Motor neuron (in vitro differentiated cells): ENCODE measurements at regions not wholly inside any gene's neighbourhood (a gene's known extent, or its start where the extent isn't known, plus 50 kb on each side); places are given as distances from the start of the nearest gene placed in this dataset.
"Not testable (repeated sequence)": the region's sequence is repeated elsewhere in the genome, so short reads cannot be mapped to it uniquely, and the experiment has no call there.

Source experiments
- ATAC-seq, 8 experiments: fragments of 200-7000 bp; cut with Tn5 transposase; replicated peaks in 6 of 8; 2 replicates each; pipeline ENCODE4 v1.8.0; 2021; ENCODE audit warnings: mild to moderate bottlenecking in 8 of 8, moderate library complexity in 8 of 8
- H3K27ac ChIP-seq, 2 donors: fragments of 250-450 bp; sonication (Bioruptor Pico); 2 replicates each; pipeline ENCODE4 v1.9.0; 2021; ENCODE audit warnings: antibody characterized with exemption in 2 of 2, mild to moderate bottlenecking in 2 of 2, moderate library complexity in 1 of 2
- H3K4me1 ChIP-seq, 2 donors: fragments of 250-450 bp; sonication (Bioruptor Pico); replicated peaks in 1 of 2; 2 replicates each; pipeline ENCODE4 v1.6.1; 2021; ENCODE audit warnings: antibody characterized with exemption in 2 of 2, mild to moderate bottlenecking in 2 of 2, moderate library complexity in 1 of 2
- H3K4me3 ChIP-seq, 5 donors: fragments of 250-450 bp; sonication (Bioruptor Pico); 2 replicates each; pipeline ENCODE4 v1.9.0; 2021; ENCODE audit warnings: antibody characterized with exemption in 5 of 5, mild to moderate bottlenecking in 5 of 5, moderate library complexity in 4 of 5
- WGBS, 10 experiments: fragments of 450-650 bp; shearing (Covaris generic); methylation state at CpG; one replicate each; pipeline ENCODE4 v1.0.0; 2022; 5-methylcytosine and 5-hydroxymethylcytosine counted together
- in situ Hi-C, 9 experiments: fragments of 400-800 bp; cut with MboI; loops; one replicate each; pipeline ENCODE4 v1.15.0; 2021; ENCODE audit warnings: low sequenced_read_pairs in 9 of 9, low pct_unique_long_range_greater_than_20kb in 2 of 9; ENCODE audit not compliant: unreplicated experiment in 9 of 9

DNA sequence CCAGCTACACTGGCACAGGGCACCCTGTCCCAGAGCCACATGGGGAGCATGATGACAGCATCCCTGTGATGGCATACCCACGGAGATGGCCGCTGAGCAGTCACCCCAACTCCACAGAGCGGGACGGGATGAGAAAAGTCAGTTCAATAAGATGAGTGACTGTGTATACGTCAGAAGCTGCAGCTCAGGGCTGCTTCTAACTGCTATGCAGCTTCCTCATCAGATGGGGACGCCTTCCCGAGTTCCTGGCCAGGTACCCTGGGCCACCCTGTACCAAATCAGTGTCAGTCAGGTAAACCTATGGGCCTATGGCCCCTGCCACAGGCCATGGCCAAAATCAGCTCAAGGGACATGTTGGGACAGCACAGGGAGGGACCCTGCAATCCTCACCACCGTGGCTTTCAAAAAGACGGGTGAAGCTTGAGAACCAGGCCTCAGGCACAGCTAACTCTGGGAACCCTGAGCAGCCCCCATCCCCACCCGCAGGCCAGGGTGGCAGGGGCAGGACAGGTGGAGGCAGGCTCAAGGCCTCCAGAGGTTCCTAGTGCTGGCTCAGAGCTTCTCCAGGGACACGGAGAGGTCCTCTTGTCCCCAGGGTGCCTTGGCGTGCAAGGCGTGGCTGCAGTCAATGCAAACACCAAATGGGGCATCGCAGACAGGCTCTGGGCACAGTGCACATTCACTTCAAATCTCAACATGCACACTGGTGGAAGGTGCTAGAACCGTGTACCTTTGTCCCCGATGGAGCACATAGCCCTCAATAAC lies 122.4 kb downstream of the TUBA3C start:
- Histone ChIP-seq H3K27ac (no peak overlapping the region), H3K4me3 (no peak overlapping the region), H3K4me1 (no peaks in the 10 kb centered on the region)
- WGBS, 10 experiments: 0 to 60% (median 39%) methylated on average over 2 to 10 of the region's 16 CpGs; no CpG with 5 or more reads in 3 of the 10 experiments
- no peak for ATAC-seq
- in situ Hi-C loops: no loop called here

GRCh38 chr13:19058566-19058965 lies 123.1 kb downstream of the TUBA3C start:
- no peak overlapping the region for H3K4me3 ChIP-seq
- ATAC-seq: no peak
- no peaks in the 10 kb centered on the region for H3K4me1 ChIP-seq
- in situ Hi-C loops: no loop called here
- no peak overlapping the region for H3K27ac ChIP-seq
- WGBS, 10 experiments: 20 to 92% (median 45%) methylated on average over 2 to 8 of the region's 14 CpGs; no CpG with 5 or more reads in 7 of the 10 experiments

GRCh38 chr13:19057588-19058340 lies 123.9 kb downstream of the TUBA3C start:
- Histone ChIP-seq H3K4me1 (no peaks in the 10 kb centered on the region), H3K4me3 (no peak overlapping the region), H3K27ac (no peak overlapping the region)
- WGBS, 10 experiments: 0 to 100% (median 28%) methylated on average over 1 to 10 of the region's 10 CpGs; no CpG with 5 or more reads in 3 of the 10 experiments
- no peak for ATAC-seq
- in situ Hi-C loops: no loop called here

DNA sequence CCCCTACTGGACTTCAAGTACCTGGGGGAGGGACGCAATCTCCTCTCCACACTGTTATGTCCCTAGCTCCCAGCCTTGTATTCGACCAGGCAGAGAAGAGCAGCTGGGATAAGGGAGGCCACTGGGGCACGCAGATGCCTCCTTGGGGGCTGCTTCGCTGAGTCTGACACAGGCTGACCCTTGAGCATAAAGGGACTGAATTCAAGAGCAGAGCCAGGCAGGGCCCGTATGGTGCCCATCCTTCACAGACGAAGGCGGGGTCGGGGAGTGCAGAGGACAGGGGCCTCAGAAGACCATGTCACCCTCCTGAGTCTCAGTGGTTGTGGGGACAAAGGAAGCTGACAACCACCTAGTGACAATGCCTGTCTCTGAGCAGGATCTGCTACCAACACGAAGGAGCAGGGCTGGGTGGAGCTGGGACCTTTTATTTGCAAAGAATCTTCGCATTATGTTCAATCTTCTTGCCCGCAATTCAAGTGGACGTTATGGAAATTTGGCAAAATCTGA lies 124.6 kb downstream of the TUBA3C start:
- ATAC-seq: no peak
- 0 to 64% (median 22%) methylated on average over 1 to 12 of the region's 12 CpGs; no CpG with 5 or more reads in 4 of the 10 experiments for WGBS, 10 experiments
- in situ Hi-C loops: no loop called here
- Histone ChIP-seq H3K4me3 (no peak overlapping the region), H3K27ac (no peak overlapping the region), H3K4me1 (no peaks in the 10 kb centered on the region)

DNA sequence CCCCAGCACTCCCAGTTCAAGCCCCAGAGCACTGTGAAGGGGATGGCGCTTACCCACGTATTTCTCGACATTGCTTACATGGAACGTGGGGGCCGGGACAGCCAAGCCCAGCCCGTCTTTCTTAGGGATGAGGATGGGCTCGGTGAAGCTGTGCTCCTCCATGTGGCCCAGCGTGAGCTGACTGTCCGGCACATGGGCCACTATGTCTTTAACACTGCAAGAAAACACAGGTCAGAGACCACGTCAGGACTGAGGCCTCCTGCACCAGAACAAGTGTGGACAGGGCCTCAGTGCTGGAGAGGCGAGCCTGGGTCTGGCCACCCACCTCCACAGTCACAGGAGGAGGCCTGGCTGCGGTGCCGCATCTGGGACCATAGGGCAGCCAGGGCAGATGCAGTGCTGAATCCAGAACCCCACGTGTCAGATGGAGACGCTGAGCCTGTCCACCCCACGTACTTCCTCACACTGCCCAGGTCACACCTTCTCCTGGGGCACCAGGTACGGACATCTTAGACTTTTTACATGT lies 125.2 kb downstream of the TUBA3C start:
- WGBS, 10 experiments: 0 to 71% (median 24%) methylated on average over 1 to 11 of the region's 17 CpGs; no CpG with 5 or more reads in 3 of the 10 experiments
- no peaks in the 10 kb centered on the region for H3K4me1 ChIP-seq
- in situ Hi-C loops: no loop called here
- no peak overlapping the region for H3K27ac ChIP-seq
- no peak for ATAC-seq
- H3K4me3 ChIP-seq: no peak overlapping the region

DNA sequence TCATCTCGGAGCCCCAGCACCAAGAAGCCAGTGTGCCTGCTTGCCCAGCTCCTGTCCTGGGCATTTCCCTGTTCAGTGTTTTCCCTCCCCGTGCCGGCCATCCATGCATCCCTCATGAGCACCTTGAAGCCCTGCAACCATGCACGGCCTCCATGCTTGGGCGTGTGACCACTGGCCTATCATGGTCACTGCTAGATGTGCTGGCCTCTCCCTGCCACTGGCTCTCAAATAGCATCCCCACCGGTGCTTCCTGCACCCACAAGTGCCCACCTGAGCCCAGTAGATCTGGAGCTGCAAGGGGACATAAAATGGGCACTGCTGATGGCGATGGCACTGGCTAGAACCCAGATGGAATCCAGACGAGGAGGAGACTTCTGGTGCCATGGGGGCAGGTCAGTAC lies 126.0 kb downstream of the TUBA3C start:
- H3K4me1 ChIP-seq: no peaks in the 10 kb centered on the region
- in situ Hi-C loops: no loop called here
- ATAC-seq: no peak
- WGBS, 10 experiments: 0 to 45% (median 12%) methylated on average over 2 to 7 of the region's 8 CpGs; no CpG with 5 or more reads in 7 of the 10 experiments
- H3K4me3 ChIP-seq: no peak overlapping the region
- H3K27ac ChIP-seq: no peak overlapping the region

DNA sequence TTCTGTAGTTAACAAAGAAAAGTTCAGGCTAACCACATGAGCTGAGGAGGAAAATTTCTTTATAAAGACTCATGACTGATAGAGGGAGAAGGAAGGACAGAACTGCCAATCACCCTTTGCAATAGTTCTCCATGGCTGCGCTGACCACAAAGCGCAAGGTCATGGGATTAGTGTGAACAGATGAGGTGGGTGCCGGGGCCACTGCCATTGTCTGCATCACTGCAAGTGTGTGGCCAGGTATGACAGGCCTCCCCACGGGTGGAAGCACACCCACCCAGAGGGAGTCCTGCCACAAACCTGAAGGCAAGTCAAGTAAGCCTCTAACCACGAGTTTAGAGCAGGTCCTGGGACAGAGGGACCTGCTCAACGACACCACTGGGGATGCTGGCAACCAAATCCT lies 128.1 kb downstream of the TUBA3C start:
- Histone ChIP-seq H3K4me3 (no peak overlapping the region), H3K27ac (no peak overlapping the region), H3K4me1 (no peaks in the 10 kb centered on the region)
- 0 to 92% (median 20%) methylated on average over 1 to 5 of the region's 6 CpGs; no CpG with 5 or more reads in 3 of the 10 experiments for WGBS, 10 experiments
- no peak for ATAC-seq
- in situ Hi-C loops: no loop called here

DNA sequence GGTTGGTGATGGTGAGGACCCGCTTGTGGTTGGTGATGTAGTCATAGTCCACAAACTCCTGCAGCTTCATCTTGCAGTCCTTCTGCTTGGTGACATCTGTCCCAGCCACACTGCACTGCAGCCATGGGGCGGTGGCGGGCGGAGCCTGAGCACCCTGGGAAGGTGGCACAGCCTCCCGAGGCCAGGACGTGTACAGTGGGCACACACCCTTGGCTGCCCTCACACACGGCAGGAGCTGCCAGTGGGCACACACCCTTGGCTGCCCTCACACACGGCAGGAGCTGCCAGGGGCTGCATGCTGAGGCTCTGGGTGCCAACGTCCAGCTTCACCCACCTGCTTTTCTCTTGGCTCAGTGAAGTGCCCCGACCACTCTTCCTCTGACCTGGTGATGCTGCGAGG lies 128.7 kb downstream of the TUBA3C start:
- Histone ChIP-seq H3K4me1 (no peaks in the 10 kb centered on the region), H3K4me3 (no peak overlapping the region), H3K27ac (no peak overlapping the region)
- in situ Hi-C loops: no loop called here
- WGBS, 10 experiments: 0 to 80% (median 10%) methylated on average over 1 to 4 of the region's 11 CpGs; no CpG with 5 or more reads in 3 of the 10 experiments
- no peak for ATAC-seq

DNA sequence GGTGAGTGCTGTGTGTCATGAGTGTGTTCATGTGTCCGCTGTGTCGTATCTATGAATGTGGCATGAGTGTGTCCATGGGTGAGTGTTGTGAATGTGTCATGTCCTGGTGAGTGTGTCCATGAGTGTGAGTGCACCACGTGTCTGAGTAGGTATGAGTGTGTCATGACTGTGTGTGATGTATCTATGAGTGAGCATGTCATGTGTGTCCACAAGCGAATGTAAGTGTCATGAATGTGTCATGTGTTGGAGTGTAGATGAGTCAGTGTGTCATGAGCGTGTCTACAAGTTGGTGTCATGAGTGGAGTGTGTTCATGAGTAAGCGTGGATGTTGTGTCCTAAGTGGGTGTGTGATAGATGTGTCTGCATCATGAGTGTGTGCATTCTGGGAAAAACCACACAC lies 129.4 kb downstream of the TUBA3C start:
- in situ Hi-C loops: no loop called here
- WGBS, 10 experiments: 0 to 60% (median 25%) methylated on average over 1 to 4 of the region's 6 CpGs; no CpG with 5 or more reads in 2 of the 10 experiments
- no peak overlapping the region for H3K27ac ChIP-seq
- H3K4me3 ChIP-seq: no peak overlapping the region
- H3K4me1 ChIP-seq: no peaks in the 10 kb centered on the region
- no peak for ATAC-seq

GRCh38 chr13:19050901-19051300 lies 130.7 kb downstream of the TUBA3C start:
- in situ Hi-C loops: no loop called here
- no peak for ATAC-seq
- Histone ChIP-seq H3K4me3 (no peak overlapping the region), H3K27ac (no peak overlapping the region), H3K4me1 (no peaks in the 10 kb centered on the region)
- 20 to 36% (median 35%) methylated on average over 1 to 5 of the region's 10 CpGs; no CpG with 5 or more reads in 7 of the 10 experiments for WGBS, 10 experiments

- in situ Hi-C loops, H3K4me3 ChIP-seq, H3K4me1 ChIP-seq, H3K27ac ChIP-seq, ATAC-seq: not testable (repeated sequence)
- WGBS, 10 experiments: 30 to 69% (median 67%) methylated on average over 4 to 8 of the region's 13 CpGs; no CpG with 5 or more reads in 7 of the 10 experiments
These were observed 132.0 kb downstream of the TUBA3C start for GRCh38 chr13:19049624-19050023.

GRCh38 chr13:19048381-19048780 lies 133.2 kb downstream of the TUBA3C start:
- Histone ChIP-seq H3K27ac (no peak overlapping the region), H3K4me3 (no peak overlapping the region), H3K4me1 (no peaks in the 10 kb centered on the region)
- WGBS, 10 experiments: 28 to 72% (median 40%) methylated on average over 1 to 5 of the region's 15 CpGs; no CpG with 5 or more reads in 7 of the 10 experiments
- in situ Hi-C loops: no loop called here
- ATAC-seq: no peak

- in situ Hi-C loops: no loop called here
- ATAC-seq: no peak
- no peak overlapping the region for H3K4me3 ChIP-seq
- H3K27ac ChIP-seq: no peak overlapping the region
- WGBS, 10 experiments: 0 to 25% (median 11%) methylated on average over 1 to 2 of the region's 2 CpGs; no CpG with 5 or more reads in 3 of the 10 experiments
- no peaks in the 10 kb centered on the region for H3K4me1 ChIP-seq
These were observed 158.5 kb downstream of the TUBA3C start for GRCh38 chr13:19023115-19023514.
